Stimulated activated CD4-positive, alpha-beta T cell treated with anti-CD3 and anti-CD28 coated beads, Interleukin-4, amount 100 ng/mL, for 48 hours (primary cell): ENCODE measurements at regions not wholly inside any gene's neighbourhood (a gene's known extent, or its start where the extent isn't known, plus 50 kb on each side); places are given as distances from the start of the nearest gene placed in this dataset.
A peak's percentile ranks its signal among the peaks of the same experiment; 100 is the strongest.
"Not testable (repeated sequence)": the region's sequence is repeated elsewhere in the genome, so short reads cannot be mapped to it uniquely, and the experiment has no call there.

Experiments used
- DNase-seq, 2 donors: peaks; one replicate each; pipeline ENCODE4 v3.0.0-alpha.2; 2020; ENCODE audit warnings: low read depth in 2 of 2

DNA sequence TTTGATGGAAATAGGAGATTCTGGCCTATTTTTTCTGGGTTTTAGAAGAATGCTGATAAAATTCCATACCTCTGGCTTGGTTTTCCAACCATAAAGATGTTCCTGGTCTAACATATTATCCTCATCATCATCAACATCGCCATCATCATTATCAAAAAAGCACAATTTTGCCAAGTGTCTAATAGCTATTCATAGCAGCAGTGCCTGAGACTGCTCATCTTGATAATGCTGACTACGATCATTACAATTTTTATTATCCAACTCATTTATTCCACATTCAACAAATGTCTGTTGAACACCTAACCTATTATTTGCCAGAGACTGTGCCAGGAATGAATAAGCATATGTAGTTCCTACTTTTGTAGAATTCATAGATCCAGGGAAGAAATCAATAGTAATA is 303.5 kb upstream of the GATB start:
- DNase-seq, result no peak

GRCh38 chr4:152063621-152064240 is 302.9 kb upstream of the GATB start:
- no peak for DNase-seq

- no peak for DNase-seq
These were observed 302.3 kb upstream of the GATB start for GRCh38 chr4:152062936-152063620.

GRCh38 chr4:152054731-152055130 is 293.9 kb upstream of the GATB start:
- no peak for DNase-seq

DNA sequence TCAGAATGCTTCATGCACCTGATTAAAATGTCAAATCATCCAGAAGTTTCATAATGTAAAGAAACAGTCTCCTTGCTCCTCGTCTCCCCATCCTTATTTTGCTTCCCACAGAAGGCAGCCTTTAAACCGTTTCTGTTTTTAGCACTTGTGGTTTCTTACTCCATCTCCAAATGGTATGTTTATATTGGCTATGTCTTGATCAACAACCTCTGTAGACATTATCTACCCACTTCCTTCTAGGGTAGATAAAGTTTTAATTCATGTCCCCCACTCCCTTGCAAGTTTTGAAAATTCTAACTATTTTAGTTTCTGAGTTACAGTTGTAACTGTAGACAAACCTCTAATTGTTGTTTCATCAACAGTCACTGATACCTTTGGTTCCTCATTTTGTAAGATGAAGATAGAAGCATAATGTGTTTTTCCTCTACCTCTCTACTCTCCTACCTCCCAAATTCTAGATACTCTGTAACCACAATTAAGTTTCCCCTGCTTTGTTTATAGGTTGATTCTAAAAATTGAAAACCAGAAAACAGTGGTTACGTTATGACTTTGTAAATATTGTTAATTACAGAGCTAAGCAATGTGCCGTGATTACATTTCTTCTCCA is 291.7 kb upstream of the GATB start:
- DNase-seq, result no peak

- DNase-seq, result not testable (repeated sequence)
These were observed 290.5 kb upstream of the GATB start for GRCh38 chr4:152051332-152051731.

DNA sequence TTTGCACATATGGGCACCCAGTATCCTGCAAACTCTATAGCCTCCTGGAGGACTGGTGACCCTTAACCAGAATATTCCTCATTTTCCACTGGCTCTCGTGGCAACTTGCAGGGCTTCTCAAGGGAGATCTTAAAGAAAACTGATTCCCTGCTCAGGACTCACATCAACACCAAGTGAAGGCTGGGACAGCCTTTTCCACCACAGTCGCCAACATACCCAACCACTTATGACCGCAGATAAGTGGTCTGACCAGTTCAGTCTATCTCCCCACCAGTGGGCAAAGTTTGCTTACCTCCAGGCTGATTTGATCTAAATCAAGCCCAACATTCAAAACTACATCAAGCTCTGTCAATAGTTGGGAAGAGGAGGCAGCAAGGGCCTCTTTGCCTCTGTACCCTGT is 289.3 kb upstream of the GATB start:
- no peak for DNase-seq

DNA sequence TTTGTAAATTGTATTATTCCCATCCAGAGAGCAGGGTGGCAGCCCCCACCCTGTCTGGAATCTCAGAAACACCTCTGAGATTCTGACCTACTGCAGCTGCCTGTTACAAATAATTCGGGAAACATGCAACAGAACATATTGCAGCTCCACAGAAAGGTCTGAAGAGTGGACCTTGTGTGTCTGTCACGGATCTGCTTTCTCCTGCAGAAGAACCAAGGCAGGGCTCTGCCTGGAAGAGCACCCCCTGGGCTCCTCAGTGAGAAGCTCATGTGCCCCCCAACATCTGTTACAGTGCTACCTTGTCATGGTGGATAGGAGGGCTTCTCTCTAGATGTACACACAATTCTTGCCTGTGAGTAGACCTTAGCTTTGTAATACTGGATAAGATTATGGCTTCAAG is 286.6 kb upstream of the GATB start:
- no peak for DNase-seq

DNA sequence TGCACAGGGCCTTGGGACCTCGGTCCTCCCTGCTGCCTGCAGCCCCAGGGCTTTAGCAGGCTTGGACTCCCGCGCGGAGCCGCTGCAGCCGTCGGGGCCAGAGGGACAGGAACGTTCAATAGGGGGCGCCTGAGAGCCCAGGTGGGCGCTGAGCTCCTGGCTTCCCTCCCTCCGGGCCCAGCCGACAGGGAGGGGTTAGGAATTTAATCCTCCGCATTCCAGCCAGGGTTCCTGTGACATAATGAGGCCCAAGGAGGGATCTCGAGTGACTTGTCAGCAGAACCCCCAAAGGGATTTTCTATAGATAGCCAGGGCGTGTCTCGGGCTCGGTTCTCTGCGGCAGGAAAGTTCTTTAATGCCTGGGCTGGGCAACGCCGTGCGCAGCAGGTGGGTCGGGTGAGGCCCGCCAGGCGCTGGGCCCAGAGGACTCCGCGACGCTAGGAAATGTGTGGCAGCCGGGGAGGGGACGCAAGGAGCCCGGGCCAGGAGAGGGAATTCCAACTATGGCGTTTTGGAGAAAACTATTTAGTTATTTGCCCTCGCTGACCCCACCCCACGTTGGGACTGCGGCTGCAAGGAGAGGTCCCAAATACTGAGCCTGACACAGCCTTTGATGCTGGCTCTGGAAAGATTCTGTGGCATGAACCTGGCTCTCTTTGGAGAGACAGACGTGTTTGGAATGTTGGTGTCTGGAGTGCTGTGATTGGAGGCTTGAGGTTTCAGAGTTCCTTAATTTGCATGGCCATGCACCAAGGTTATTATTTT is 285.2 kb upstream of the GATB start:
- DNase-seq, result peak in 1 of 2 donors; percentile 10

DNA sequence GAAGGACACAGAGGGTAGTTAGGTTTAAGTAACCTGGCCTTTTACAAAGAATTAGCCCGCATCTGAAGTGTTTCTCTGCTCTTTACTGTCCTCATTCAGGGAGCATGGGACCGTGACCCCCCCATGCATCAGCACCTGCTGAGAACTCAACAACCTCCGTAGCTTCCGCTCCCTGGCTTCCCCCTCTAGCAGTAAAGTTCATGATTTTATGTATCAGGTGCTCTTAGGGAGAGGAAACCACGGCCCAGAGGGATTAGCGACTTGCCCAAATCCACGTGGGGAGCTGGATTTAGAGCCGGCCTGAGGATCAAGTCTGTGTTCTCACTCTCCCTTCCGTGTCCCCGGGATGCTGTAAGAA is 284.6 kb upstream of the GATB start:
- no peak for DNase-seq

- no peak for DNase-seq
These were observed 283.7 kb upstream of the GATB start for GRCh38 chr4:152044331-152045036.

GRCh38 chr4:152041295-152041694 is 280.5 kb upstream of the GATB start:
- no peak for DNase-seq

DNA sequence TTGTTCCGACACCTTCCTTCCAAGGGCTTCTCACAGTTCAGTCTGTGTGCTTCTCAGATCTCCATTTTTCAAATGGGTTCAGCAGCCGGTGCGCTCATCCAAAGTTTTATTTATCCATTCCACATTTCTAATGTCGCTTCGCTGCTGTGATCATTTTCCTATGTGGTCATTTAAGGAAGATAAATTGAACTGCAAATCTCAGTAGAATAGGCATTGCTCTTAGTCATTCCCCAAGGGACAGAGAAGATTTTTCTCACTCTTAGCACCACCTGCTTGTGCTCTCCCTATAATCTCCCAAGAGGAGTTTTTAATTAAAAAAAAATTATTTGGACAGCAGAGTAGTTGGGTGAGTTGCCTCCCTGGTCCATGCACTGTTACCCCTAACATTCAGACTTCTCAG is 278.9 kb upstream of the GATB start:
- no peak for DNase-seq

- no peak for DNase-seq
These were observed 278.2 kb upstream of the GATB start for GRCh38 chr4:152039023-152039481.

DNA sequence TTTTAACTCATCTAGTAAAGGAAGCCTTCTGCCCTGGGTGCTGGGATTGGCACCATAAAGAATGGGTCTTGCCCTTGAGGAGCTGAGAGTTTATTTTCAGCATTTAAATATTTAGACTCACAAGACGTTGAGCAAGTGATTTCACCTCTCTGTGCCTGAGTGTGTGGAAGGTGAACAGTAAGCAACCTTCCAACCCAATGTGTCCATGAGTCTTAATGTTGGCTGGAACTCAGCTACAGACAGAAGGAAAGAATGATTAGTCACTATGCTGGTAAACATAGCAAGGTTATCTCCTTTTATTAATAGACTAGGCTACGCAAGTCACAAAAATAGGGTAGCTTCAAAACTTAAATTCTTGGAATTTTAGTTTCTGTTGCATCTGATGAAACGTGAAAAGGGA is 277.4 kb upstream of the GATB start:
- no peak for DNase-seq

- no peak for DNase-seq
These were observed 276.6 kb upstream of the GATB start for GRCh38 chr4:152037435-152037834.

DNA sequence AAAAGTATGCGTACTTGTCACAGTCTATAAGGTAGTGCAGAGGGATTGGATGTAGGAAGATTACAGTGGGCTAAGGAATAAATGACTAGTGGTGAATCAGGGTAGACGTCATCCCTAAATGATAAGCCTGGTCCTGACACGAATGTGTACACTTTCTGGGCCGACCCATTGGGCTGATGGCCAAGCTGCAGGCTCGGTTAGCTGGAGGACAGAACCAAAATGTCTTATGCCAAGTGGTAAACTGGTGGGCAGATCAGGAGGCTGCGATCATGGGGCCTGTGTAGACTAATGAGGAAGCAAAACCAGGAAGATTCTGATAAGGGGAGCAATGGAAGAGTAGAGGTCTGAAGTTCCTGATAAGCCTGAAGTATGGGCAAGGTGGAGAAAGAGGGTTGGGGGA is 272.8 kb upstream of the GATB start:
- DNase-seq, result no peak

GRCh38 chr4:152032722-152033131 is 271.9 kb upstream of the GATB start:
- DNase-seq, result no peak

- DNase-seq, result no peak
These were observed 268.8 kb upstream of the GATB start for GRCh38 chr4:152029631-152030030.

DNA sequence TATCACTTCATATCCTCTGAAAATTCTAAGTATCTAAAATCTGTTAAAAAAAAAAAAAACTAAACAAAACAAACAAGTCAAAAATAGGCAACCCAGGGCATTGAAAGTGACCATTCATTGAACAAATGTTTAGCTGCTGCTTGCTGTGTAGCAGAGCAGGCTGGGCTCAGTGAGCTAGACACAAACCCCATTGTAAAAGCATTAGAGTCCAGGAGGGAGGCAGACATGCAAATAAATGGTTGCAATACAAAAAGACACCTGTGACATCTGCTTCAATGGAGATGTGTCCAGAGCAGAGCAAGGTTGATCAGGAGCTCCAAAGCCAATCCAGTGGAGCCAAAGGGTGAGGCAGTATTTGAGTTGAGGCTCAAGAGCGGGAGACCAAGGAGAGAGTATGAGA is 267.3 kb upstream of the GATB start:
- DNase-seq, result no peak

GRCh38 chr4:152024881-152025280 is 264.1 kb upstream of the GATB start:
- no peak for DNase-seq

DNA sequence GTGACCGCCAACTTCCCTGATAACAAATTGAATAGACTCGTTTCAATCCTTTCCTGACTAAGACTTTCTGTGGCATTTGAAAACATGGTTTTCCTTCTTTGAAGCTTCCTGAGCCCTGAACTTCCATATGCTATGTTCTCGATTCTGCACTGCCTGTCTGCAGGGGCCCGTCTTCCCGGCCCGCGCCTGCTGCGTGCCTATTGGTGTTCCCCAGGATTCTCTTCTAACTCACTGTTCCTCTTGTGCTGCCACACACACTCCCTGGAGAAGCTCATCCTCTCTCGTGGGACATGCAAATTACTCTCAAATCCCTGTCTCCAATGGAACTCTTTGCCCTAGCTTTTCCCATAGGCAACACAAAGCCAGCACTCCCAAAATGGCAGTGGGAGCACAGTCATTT is 262.9 kb upstream of the GATB start:
- no peak for DNase-seq
